Activated CD4-positive, alpha-beta T cell treated with anti-CD3 and anti-CD28 coated beads for 48 hours (primary cell): ENCODE measurements at regions not wholly inside any gene's neighbourhood (a gene's known extent, or its start where the extent isn't known, plus 50 kb on each side); places are given as distances from the start of the nearest gene placed in this dataset.

Experiments
- DNase-seq: peaks from one replicate; pipeline ENCODE4 v3.0.0-alpha.2; 2020

- no peak for DNase-seq
Measured at GRCh38 chr9:118423021-118423420, 718.8 kb downstream of the TLR4 start.

DNA sequence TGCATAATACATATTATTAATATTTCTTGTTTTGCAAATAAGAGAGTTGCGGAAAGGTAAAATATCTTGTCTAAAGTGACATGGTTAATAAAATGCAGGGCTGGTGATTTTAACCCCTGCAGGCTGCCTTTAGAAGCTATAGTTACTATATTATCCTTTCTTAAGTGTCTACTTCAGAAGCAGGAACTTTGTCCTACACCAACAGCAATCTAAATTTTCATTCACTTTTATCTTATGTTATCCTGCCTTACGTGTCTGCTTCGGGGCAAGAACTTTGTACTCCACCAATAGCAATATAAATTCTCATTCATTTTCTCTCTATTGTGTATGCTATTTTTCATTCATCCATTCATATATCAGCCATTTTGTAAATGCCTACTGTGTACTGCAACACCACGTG is 719.5 kb downstream of the TLR4 start:
- no peak for DNase-seq

GRCh38 chr9:118426772-118427171 is 722.6 kb downstream of the TLR4 start:
- no peak for DNase-seq

GRCh38 chr9:118438810-118439209 is 734.6 kb downstream of the TLR4 start:
- DNase-seq = no peak

GRCh38 chr9:118439441-118439840 is 735.2 kb downstream of the TLR4 start:
- DNase-seq = no peak

DNA sequence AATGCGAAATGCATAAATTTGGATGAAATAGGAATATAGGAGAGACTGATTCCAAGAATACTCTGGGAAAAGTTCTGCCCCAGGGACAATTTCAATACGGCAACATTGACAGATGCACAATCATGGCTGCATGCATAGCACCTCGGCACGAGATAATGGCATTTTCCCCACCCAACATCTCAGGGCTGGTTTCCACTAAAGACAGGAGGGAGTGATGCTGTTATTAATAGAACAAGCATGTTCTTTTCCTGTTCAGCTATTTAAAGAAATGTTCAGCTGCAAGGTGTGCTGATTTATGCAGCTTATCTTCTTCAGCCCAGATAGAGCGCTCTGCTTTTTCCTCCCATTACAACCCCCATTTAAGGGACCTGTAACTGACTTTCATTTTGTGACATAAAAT is 740.2 kb downstream of the TLR4 start:
- no peak for DNase-seq

DNA sequence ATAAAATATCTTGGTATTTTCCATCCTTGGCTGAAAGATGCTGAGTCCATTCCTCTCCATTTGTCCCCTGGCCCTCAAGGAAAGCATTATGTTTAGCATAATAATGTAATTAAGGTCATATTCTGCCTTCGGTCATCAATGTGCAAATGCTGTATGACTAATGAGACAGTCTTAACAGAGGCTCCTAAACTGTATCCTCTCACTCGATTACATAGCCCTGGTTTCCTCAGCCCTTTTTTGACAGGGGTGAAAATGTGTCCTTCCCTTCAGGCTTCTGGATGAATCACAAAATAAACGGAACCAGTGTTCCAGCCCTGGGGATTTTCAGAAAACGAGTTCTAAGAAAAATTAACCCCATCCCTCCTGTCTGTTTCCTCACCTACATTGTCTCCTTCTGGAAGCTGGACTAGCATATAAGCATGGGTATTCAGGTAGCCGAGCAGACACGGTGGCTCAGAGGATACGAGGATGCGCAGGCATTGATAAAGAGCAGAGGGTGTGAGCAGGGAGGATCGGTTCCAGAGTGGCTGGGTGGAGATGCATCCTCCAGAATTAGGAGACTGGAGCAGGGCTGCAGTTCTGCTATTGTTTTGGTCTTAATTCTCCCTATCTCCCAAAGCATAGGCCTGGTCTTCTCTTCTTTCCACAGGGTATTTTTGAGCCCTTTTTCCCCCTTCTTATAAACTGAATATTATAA is 742.9 kb downstream of the TLR4 start:
- DNase-seq = no peak

- DNase-seq = no peak
Measured at GRCh38 chr9:118449554-118449953, 745.4 kb downstream of the TLR4 start.

DNA sequence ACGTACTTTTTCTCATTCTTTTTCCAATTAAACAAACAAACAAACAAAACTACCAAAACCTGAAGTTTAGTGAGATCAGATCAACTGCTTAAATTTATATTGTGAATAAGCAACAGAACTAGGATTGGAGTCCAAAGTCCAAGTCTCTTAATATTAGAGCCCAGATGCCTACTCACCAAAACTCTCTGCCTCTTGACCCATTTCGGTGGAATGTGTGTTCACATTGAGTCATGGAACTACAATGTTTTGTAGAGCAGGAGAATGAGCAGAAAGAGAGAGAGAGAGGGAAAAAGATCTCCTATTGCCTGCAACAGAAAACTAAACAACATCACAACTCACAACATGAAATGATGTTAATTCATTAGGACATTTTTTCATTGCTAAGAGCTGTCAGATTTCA is 751.1 kb downstream of the TLR4 start:
- DNase-seq = no peak

DNA sequence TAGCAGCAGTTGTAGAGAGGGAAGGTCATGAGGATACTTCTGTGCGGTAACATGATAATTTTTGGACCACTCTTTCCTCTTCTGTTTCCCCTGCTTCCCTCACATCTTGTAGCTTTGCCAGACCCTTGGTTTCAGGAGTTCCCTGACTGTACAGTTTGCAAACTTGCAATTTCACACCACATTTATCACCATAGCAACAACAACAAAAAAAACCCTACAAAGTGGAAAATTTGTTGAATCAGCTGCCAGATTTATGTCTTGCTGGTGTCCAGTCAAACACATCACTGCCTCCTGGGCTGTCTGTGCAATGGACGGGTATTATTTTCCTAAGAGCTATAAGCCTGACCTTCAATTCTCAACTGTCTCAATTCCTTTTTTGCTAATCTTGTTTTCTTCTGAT is 751.6 kb downstream of the TLR4 start:
- DNase-seq = no peak

DNA sequence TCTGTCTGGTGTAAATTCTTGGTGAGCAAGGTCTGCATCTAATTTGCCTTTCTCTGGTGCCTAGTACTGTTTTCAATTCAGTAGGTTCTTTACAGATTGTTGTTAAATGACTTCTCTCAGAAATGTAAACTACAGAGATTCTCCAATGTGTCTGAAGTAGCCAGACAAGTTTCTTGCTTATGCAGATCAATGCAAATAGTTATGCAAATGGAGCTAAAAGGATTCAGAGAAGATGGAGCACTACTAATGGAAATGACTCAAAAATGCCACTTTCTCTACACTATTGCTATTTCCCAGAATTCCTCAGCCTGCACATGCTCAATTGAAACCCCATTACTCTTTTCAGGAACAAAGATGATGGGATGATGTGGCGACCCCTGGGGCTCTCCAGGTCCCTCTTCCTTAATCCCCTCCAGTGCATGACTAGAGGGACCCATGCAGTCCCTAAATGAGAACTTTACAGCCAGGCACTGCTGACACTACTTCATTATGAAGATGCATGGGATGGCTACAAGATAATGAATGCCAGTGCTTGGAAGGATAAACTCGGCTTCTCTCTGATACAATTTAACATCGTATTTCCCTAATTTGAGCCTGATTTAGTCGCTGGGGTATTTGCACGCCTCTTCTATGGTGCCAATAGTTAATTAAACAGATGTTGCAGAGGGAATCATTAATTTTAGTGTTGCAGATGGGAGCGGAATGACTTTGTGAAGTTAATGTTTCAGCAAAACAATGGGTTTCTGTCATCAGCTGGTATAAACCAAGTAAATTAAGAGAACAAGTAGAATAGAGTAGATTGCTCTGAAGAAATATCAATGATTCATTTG is 753.2 kb downstream of the TLR4 start:
- no peak for DNase-seq

DNA sequence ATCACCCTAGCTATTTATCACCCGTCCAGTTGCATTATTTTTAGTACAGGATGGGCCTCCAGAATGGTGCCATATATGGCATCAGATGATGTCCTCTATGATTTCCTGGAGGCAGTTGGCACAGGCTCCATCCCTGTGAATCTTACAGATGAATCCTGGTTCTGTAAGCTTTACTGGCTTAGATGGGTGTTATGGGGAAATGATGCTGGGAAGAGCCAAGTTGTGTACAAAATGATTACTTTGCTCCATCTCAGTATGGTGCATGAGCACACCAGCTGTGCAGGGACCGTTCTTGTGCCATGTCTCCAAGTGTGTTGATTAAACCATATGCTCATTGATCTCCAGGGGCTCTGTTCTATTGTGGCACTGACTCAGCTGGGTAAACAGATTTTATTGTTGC is 755.7 kb downstream of the TLR4 start:
- DNase-seq = no peak

- no peak for DNase-seq
Measured at GRCh38 chr9:118463419-118463818, 759.2 kb downstream of the TLR4 start.

DNA sequence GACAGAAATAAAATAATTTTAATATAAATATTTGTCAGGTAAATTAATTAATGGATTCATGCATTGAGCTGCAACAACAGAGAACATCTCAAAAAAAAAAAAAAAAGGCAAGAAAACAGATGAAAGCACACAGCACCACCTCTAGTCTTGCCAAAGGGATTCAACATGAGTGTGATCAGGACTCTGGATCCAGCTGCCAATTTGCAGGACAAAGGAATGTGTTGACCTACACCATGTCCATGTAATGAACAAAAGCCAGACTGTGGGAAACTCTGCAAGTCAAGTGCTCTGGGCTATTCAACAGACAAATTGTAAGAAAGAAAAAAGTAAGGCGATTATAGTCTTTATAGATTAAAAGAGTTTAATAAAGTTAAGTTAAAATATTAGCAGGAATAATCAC is 769.3 kb downstream of the TLR4 start:
- no peak for DNase-seq

DNA sequence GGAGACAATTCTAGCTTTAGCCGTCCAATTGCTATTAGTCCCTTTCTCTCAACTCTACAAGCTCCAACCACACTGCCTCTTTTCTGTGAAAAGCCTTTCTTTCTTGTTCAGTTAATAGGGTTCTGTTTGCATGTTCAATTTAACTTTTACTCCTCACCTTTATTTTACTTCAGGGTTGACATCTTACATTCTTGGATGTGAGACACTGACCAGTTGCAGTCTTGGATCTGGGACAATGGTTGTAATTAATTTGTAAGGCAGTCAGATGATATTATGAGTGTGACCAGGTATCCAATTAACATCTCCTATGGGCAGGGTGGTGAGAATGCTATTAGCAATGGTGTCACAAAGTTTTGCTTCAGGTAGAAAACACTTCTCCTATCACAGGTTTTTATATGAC is 774.5 kb downstream of the TLR4 start:
- no peak for DNase-seq

GRCh38 chr9:118482306-118482705 is 778.1 kb downstream of the TLR4 start:
- DNase-seq = no peak

DNA sequence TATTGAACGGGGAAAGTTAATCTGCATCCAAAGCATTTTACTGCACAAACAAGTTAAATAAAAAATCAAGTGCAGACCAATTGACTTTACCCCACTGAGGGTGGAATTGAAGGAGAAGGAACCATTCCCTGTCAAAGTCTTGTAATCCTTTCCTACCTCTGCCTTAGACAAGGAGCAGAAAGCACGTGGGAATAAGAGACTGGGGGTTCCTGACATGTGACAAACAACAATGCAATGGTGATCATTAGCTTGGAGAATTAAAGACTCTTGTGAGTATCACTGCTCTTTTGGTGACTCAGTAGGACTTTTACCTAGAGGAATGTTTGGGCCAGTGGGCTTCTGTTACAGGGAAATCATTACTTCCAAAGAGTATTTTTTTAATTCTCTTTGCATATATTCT is 779.5 kb downstream of the TLR4 start:
- no peak for DNase-seq

- DNase-seq = no peak
Measured at GRCh38 chr9:118503236-118503635, 799.0 kb downstream of the TLR4 start.

DNA sequence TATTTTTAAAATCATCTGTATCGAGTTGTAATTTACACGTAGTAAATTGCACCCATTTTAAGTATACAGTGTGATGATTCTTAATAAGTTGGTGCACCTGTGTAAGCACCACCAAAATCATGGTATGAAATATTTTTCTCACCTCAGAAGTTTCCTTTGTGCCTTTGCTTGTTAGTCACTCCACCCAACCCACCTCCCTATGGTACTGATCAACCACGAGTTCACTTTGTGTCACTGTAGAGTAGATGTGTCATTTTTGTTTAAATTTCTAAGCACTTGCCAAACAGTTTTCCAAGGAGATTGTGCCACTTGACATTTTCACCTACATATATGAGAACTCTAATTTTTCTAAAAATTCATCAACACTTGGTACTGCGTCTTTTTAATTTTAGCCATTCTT is 806.5 kb downstream of the TLR4 start:
- DNase-seq = no peak

DNA sequence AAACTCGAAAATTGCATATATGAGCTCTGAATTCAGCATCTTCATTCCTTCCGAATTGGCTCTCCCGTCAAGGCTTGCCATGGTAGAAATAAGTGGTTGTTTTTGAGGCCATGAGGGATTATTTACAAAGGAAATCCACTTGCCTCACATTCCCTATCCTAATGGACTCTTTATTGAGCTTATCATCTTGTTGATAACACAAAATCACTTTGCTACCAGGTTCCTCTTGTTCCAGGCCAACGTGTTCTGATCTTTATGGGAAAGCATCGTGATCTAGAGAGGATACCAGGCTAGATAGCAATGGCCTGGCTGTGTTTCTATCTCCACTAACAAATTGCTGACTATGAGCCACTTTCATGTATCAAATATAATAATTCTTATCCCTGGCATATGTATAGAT is 811.7 kb downstream of the TLR4 start:
- no peak for DNase-seq

GRCh38 chr9:118521261-118521660 is 817.1 kb downstream of the TLR4 start:
- DNase-seq = no peak

DNA sequence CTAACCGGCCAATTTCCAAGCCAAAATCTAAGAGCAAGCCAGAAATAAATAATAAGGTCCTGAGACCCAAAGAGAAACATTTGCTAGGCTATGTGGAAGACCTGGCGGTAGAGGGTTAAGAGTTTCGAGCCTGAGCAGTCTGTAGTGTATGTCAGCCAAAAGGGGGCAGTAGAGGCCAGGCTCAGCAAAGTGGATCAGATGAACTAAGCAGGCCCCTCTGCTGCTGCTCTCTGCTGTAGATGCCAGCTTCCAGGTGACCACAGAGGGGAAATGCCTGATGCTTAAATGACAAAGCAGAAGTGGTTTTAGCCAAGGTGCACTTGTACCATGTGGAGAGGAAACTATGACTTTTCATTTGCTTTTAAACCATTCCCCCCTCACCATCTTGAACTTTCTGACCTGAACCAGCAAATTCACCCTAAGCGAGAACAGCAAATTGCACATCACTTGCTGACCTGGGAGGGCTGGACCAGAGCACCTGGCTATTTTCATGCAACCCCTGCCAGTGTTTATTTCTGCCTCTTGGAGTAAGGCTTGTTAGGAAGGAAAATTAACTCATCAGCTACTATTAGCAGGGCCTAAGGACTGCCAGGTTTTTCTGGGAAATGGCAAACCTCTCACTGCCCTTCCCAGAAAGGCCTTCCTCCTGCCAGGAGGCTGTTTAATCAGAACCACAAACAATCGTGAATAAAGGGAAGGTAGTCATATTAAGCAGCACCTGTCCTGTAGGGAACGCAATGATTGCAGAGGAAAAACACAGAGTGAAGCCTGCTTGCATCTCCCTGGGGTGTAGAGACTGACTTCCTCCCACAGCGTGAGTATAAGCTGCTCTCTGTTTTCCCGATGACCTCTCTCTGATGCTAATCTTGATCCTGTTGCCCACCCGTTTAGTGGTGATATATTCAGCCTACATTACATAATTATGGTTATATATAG is 818.2 kb downstream of the TLR4 start:
- DNase-seq = peak; percentile 26

DNA sequence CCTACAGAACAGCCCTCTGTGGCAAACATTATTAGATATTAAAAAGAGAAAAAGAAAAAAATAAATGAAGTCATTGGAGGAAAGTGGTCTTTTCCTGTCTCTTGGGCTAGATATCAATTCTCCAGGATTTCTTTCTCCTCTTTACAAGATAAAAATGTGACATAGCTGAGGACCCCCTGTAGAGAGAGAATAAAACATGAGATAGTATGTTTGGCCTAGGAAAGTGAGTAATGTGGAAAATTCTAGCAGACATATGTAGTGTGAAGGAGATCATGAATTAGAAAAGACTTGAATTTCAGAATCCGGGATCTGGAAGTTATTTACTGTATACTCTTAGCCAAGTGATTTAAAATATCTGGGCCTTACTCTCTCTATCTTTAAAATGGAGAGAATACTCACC is 823.1 kb downstream of the TLR4 start:
- DNase-seq = no peak

DNA sequence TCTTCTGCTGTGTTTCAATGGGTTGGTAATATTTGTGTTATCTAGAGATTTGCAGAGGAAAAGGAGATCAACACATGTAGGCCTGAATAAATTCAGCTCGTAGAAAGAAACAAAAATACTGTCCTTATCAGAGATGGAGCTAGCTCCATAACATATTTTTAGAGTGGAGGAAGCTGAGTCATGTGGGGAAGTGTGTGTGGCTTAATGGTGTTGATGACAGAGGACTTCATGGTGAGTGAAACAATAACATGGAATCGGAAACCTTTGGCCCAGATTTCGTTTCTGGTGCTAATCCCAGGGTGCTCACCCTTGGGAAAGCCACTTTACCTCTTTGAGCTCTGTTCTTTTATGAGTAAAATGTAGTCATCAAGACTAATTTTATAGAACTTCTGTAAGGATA is 825.0 kb downstream of the TLR4 start:
- DNase-seq = no peak
